CD4-positive, alpha-beta T cell treated with Interleukin-4 for 4 hours (primary cell): ENCODE measurements at regions not wholly inside any gene's neighbourhood (a gene's known extent, or its start where the extent isn't known, plus 50 kb on each side); places are given as distances from the start of the nearest gene placed in this dataset.

Source experiments
- DNase-seq: peaks from one replicate; pipeline ENCODE4 v3.0.0-alpha.2; 2020

DNA sequence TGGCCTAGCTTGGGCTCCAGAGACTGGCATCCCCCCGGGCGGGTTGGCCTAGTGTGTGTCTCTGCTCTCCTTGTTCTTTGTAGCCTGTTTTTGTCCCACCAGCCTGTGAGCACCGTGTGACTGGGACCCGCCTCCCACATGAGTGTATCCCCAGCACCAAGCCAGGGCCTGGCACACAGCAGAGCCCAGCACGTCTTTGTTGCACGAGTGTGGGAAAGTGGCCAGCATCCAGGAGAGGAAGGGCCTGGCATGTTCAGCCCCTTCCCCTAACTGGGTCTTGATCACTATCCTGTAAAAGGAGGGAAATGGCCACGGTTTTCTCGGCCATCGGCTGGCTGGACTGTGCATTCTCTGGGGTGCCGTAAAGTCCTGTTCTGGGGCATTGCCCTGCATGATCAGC is 290.1 kb downstream of the BMP7 start:
- DNase-seq, result no peak

DNA sequence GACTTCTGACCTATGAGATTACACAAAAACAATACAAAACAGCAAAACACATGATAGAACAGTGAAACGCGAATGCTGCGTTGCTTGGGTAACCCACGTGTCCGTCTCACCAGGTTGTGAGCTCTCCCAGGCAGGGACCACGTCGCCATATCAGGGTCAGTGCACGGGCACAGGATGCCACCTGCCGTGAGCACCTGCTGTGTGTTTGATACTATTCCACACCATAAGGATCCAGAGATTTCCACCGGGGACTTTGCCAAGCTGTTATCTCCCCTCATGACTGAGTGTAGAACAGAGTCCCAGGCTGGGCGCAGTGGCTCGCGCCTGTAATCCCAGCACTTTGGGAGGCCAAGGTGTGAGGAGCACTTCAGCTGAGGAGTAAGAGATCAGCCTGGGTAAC is 288.0 kb downstream of the BMP7 start:
- DNase-seq, result no peak

DNA sequence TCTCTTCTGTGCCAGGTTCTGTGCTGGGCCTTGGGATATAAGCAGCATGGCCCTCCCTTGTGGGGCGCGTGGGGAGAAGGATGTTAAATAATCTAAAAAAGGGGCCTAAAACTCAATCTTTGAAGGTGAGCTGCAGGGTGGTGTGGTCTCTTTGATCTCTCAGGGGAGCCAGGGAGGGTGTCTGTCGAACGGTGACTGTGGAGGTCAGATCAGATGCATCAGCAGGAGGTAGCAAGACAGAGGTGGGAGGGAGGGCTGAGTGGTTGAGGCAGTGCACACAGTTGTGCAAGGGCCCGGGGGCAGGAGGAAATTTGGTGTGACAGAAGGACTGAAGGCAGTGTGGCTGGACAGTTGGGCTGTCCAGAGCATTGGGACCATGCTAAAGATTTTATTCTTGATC is 287.3 kb downstream of the BMP7 start:
- no peak for DNase-seq

DNA sequence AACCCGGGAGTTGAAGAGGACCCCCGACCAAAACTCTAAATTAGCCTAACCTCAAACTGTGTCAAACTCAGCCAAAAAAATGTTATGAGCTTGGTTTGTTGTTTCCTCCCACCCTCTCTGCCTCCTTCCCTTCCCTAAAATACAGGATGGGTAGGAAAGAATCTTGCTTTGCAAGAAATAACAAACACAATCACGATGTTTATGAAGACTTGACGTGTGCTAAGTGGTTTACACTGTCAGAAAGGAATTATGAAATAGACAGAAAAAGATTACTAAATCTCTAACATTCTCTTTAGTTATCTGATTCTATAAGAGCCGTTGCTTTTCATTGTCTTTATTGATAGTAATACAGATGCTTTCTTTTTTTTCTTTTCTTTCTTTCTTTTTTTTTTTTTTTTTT is 285.1 kb downstream of the BMP7 start:
- DNase-seq, result no peak

DNA sequence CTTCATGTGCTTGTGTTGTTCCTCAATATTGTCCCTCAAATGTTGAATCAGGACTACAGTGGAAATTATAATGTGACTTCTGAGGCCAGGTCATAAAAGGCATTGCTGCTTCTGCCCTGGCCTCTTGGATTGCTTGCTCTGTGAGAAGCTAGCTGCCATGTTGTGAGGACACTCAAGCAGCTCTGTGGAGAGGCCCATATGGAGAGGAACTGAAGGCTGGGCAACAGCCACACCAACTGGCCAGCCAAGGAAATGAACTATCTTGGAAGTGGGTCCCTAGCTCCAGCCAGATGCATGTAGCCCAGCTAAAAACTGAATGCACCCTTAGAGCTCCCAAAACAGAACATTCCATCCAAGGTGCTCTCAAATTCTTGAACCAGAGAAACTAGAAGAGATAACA is 282.6 kb downstream of the BMP7 start:
- DNase-seq, result no peak

DNA sequence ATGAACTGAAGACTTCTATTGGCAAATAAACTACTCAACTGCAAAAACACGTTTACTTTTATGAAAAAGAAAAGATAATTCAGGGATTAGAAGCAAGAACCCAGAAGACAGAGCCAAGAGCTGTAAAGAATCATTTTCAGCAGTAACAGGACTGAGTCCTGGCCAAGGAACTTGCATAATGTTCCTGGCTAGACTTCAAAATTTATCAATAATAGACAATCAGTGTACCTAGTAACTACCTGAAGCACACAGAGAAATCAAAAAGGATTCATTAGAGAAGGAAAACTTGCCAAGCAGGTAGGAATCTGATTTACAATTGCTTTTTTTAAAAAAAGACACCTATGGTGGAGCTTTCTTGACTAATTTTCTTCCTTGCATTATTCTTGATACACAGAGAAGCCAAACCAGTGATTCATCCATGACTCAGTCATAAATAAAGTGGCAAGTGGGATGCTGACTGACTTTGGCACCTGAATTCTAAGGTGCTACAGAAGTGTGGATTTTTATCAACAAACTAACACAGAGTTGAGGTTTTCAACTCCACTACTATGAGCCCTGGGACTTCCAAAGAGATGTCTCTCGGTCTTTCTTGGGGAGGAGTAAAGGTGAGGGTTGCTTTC is 281.3 kb downstream of the BMP7 start:
- no peak for DNase-seq

DNA sequence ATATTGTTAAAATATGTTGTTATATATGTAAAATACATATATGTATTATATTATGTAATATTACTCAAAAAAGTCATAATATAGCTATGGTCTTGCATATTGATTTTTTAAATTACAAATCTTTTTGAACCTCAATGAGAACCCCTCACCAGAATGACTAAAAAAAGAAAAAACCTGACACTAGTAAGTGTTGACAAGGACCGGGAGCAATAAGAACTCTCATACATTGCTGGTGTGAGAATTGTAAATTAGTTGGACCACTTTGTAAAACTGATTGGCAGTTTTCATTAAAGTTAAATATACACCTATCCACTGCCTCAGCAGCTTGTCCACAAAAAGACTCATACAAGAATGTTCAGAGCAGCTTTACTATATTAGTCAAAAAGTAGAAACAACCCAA is 280.0 kb downstream of the BMP7 start:
- DNase-seq, result no peak

DNA sequence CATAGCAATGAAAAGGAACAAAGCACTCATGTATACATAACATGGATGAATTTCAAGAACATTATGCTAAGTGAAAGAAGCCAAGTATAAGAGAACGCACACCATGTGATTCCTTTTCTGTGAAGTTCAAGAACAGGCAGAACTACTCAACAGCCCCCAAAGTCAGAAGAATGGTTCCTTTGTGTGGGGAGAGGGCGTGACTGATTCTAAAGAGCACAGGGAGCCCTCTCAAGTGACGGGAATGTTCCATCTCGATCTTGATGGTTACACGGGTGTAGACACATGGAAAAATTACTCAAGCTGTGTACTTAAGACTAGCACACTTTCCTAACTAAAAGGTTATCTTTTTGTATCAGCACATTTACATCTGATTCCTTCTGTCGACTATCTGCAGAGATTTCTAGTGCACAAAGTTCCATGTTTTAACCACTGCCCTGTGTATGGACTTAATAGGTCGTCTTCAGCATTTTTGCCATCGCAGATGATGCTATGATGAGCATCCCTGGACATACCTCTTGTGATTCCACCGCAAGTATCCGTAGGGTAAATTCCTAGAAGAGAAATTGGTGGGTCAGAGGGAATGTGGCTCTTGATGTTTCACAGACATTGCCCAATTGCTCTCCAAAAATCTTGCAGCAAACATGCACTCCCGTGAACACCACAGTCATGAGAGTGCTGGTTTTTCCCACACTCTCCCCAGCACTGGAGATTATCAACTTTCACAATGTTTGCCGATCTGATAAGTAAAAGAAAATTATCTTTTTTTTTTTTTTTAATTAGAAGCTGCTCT is 279.3 kb downstream of the BMP7 start:
- DNase-seq, result no peak

DNA sequence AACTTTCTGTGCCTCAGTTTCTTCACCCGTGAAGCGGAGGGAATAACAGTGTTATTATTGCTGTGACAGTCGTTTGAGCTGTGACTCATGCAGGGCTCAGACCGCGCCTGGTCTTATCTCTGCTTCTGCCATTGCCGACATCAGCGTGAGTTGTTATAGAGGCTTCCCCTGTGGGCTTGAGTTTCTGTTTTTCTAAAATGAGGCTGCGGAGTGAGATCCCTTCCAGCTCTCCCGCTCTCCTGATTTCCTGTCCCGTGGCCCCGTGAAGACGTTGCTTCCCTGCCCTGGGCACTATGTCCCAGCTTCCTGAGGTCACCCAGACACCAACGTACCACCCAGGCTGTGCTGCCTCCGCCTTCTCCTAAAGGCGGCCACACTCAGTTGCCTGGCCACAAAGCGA is 278.5 kb downstream of the BMP7 start:
- no peak for DNase-seq

DNA sequence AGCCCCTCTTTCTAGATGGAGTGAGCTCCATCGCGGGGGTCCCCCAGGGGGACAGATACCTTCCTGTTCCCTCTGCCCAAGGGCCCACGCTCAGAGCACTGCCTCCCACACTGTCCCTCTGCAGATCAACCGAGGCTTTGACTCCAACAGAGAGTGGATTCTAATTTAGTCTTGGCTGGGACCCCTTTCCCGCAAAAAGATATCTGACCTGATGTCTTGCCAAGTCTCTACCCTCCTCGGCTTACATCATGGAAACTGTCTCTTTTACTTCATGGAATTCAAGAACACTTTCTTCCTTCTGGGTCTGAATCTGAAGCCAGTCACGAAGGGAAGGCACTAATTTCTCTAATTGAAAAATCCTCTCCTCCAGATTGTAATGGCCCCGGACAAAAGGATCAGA is 278.0 kb downstream of the BMP7 start:
- no peak for DNase-seq

DNA sequence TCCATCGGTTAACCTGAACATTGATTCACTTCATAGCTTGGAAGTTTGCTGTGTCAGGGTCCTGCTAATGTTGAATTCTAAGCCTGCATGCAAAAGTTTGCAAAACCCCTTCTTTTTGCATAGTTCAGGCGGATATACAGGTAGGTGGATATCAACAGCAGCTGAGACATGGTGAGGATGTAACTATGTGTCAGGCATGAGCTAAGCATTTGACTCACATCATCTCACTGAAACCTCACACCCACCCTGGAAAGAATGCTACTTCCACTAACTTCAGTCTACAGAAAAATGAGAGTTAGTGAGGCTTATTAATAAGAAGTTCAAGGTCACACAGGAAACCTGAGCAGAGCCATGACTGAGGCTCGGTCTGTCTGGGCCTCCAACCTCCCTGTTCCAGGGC is 276.9 kb downstream of the BMP7 start:
- no peak for DNase-seq

DNA sequence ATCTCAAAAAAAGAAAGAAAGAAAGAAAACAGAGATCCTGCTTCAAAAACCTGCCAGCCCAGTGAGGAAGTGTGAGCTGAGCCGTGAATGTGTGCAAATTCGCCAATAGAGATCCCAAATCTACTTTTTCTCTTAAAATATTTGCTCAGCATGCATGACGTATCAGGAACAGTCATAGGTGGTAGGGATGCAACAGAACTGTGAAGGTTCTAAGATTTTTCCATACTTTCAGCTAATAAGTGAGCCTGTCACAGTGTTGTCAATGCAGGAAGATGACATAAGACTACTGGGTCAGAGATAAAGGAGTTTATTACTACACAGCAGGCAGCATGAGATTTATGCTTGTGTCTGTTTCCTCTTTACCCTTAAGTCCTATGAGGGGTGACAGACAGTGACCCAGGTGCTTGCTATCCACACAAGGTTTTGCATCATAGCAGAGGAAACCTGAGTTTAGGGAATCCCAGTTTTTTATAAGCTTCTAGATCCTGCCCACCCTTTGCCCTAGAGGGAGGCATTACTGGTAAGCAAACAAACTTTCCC is 273.4 kb downstream of the BMP7 start:
- DNase-seq, result no peak

DNA sequence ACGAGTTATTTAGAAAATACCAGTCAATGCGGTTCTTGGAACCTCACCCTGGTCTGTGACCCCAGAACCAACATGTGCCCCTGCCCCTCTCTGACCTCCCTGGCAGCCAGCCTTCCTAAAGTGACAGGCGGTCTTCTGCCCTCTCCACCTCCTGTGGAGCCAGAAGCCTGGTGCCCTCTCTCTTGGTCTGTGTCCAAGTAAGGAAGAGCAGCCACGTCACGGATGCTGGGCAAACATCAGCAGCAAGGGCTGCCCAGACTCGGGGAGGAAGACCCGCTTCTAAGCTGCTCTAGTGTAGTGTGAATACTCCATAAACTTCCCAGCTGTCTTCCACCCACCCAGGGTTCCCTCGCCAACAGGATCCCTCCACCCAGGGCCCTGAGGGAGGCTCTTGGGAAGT is 272.4 kb downstream of the BMP7 start:
- DNase-seq, result no peak

DNA sequence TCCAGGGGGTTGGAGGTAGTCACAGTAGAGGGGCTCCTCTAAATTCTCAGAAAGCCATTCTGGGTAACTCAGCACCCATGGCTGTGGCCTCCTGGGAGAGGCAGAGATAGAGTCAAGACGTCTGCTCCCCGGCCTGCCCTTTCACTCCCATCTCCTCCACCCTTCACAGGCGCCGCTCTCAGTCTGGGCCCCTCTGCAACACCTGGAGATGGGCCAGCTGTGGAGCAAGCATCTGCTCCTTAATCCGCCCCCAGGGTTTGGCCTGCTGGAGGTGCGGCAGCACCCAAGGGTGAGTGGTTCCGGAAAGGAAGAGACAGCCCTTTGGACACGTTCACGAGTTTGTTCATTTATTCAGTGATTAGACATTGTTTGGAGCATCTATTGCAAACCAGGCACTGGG is 271.3 kb downstream of the BMP7 start:
- DNase-seq, result no peak

DNA sequence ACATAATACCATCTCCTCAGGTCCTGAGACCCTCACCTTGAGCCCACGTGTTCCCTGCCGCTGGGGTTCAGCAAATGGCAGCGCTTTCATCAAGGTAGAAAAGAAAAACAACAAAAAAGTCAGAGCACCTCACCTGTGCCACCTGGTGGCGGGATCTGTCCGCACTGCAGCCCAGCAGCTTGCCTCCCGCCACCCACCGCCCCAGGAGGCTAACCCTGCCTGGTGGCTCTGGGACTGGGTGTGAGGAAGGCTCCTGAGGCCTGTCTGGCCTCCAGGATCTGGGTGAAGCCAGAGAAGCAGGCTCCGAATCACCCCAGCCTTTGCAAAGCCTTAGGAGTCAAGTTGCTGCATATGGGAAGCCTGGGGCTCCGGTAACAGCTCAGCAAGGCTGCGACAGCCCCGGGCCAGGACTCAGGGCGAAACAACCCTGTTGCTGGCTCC is 270.8 kb downstream of the BMP7 start:
- DNase-seq, result no peak

DNA sequence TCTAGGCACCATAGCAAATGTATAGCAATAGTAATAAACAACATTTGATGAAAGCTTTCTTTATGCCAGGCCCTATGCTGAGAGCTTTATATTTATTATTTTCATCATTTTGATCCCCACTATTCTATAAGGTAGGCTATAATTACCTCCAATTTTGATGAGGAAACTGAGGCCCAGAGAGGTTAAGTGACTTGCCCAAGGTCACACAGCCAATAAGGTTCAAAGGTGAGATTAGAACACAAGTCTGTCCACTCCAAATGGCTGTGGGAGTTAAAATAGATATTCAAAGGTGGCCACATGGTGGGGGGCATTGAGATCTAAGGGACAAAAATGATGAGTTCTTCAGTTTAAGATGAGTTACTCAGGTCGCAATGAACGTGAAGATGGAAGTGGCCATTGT is 269.9 kb downstream of the BMP7 start:
- no peak for DNase-seq

DNA sequence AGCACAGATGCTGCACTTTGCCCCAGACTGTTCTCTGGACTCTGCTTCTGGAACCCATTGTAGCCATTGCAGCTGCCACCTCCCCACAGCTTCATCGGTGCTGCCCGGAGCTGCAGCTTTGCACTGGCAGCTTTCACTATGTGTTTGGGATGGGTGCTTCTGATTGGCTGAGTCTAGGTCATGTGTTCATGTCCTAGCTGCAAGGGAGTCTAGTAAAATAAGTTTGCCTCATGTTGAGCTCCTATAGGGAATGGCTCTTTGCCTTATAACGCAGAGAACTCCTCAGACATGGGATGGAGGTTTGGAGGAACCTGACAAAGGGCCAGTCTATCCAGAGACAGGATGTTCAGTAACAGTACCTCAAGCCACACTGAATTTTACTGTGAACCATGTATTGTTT is 268.0 kb downstream of the BMP7 start:
- DNase-seq, result no peak

DNA sequence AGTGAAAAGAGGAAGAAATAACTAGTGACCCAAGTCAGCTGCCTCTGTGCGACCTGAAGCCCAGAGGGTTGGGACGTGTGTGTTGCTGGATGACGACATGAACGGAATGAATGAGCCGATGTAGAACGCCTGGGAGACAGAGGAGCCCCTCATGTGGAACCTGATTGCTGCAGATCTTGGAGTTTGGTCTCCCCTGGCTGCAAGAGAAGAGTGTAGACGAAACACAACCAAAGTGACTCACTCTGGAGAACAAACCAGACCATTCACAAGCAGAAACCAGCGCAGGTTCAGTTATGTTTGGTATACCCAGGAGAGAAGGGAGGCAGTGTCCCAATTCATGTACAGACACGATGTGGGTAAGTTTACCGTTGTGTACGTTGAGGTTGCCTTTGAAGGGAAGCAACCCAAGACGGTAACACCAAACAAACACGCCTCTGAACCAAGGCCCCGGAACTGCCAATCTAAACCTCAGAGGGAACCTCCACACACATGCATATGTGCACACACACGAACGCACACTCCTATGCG is 265.9 kb downstream of the BMP7 start:
- DNase-seq, result no peak

DNA sequence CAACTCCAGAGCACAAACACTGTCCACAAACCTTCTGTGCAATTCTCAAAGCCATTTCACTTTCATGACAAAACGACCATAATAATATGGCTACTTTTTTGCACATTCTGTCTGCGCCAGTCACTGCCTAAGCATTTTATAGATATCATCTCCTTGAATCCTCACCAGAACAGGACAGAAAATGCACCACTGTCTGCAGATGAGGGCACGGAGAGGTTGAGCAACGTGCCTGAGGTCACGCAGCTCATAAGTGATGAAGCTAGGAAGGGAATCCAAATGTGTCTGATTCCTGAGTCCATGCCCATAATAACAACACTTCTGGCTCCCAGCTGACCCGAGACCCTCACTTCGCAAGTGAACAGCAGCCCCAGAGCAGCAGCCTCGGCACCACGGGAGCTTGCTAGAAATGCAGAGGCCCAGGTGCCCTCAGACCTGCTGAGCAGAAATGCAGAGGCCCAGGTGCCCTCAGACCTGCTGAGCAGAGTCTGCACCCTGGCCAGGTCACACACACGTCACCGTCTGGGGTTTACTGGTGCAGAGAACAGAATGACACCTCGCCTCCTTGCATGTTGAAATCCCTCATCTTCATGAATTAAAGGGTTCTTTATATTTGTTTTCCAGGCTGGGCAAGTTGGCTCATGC is 265.2 kb downstream of the BMP7 start:
- no peak for DNase-seq

DNA sequence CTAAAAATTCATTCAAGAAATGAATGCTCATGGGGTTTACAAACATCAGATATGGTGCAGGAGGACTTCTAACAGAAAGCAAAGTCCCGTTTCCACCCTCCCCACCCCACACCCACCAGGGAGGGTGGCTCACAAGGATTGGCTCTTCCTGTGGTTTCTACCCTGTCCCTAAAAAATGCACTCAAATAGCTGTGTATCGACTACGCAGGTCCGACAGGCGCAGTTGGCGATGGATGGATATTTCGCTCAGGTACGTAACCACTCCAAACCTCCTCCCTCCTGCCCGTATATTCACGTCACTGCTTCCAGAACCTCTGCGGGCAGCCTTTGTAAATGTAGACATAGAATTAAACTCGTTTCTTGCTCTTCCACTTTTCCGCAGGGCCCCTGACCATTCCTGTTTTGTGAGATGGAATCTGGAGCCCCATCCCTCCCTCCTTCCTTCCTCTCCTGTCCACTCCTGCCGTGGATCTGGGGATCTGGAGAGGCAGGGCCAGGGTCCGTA is 264.3 kb downstream of the BMP7 start:
- DNase-seq, result no peak

DNA sequence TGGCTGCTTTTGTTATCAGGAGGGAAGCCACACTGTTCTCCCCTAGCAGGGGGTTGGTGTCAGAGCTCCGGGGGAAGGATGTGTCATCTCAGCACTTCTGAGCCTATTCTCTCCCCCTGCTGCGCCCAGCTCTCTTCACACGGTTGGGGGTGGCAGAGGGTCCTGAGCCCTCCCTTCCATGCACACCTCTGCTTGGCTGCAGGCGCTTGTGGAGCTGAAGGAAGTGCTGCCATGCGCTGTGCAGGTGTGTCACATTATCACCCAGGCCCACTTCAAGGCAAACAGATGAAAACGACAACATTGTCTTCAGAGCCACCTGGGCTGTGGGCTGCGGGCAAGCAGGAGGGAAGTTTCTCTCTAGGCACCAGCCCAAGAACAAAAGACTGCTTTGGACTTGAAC is 263.4 kb downstream of the BMP7 start:
- no peak for DNase-seq

DNA sequence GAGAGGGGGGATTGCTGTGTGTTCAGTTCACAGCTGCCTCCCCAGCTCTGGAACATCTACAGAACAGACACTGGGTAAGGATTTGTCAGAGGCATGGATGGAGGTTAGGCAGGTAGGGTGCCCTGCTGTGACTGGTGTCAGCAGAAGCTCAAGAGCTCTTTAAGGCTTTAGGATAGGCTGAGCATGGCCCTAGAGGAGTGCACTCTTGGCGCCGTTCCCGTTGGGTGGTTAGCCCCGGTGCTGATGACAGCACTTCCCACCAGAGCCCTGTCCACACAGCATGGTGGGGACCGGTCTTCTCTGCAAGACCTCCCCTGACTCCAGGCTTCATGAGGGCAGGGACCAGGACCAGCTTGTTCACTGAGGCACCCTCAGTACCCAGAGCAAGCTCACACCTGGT is 262.0 kb downstream of the BMP7 start:
- DNase-seq, result no peak
